ENCODE measurements at regions not wholly inside any gene's neighbourhood (a gene's known extent, or its start where the extent isn't known, plus 50 kb on each side); places are given as distances from the start of the nearest gene placed in this dataset.

GRCh38 chr3:76490064-76490463 is 549.8 kb upstream of the ROBO2 start:
- H3K36me3 ChIP-seq = peaks cover 0 to 11% (median 0%) of the 10 kb centered on the region in 11 experiments; a peak in 2 of 22 replicates
- peaks cover 14 to 55% (median 41%) of the 10 kb centered on the region in 11 experiments for H3K9me3 ChIP-seq (replicated peaks in 1 of 11)
- H3K4me2 ChIP-seq = no peak overlapping the region
- no peaks in the 10 kb centered on the region for H3K27me3 ChIP-seq
- H3K4me1 ChIP-seq = no peaks in the 10 kb centered on the region
- no peak overlapping the region for H3K27ac ChIP-seq
- no peak overlapping the region for H3K4me3 ChIP-seq
- no peaks in the 10 kb centered on the region for H4K20me1 ChIP-seq
- no peak overlapping the region for H3K9ac ChIP-seq
- no peak for TF ChIP-seq Cebpa-rat (IDR thresholded peaks at IDR 0.05)

GRCh38 chr3:76495216-76495615 is 544.7 kb upstream of the ROBO2 start:
- Histone ChIP-seq H4K20me1 (no peaks in the 10 kb centered on the region), H3K27ac (no peak overlapping the region), H3K9ac (no peak overlapping the region), H3K9me3 (replicated peaks in 1 of 11) (peaks cover 5 to 45% (median 21%) of the 10 kb centered on the region in 11 experiments; a peak in 15 of 22 replicates), H3K4me2 (no peak overlapping the region), H3K4me3 (no peak overlapping the region), H3K4me1 (no peaks in the 10 kb centered on the region), H3K36me3 (0 out of 22 replicates have a peak, but pooled peaks cover 0 to 2% (median 0%) of the 10 kb centered on the region in 11 experiments), H3K27me3 (no peaks in the 10 kb centered on the region)
- no peak for TF ChIP-seq Cebpa-rat (IDR thresholded peaks at IDR 0.05)

GRCh38 chr3:76497636-76498035 is 542.3 kb upstream of the ROBO2 start:
- peaks cover 5 to 39% (median 26%) of the 10 kb centered on the region in 11 experiments; a peak in 16 of 22 replicates for H3K9me3 ChIP-seq (replicated peaks in 1 of 11)
- no peak overlapping the region for H3K9ac ChIP-seq
- TF ChIP-seq Cebpa-rat (IDR thresholded peaks at IDR 0.05) = no peak
- peaks cover 0 to 8% (median 2%) of the 10 kb centered on the region in 10 experiments; a peak in 7 of 20 replicates for H3K4me1 ChIP-seq
- no peaks in the 10 kb centered on the region for H3K27me3 ChIP-seq
- H3K27ac ChIP-seq = no peak overlapping the region
- 0 out of 22 replicates have a peak, but pooled peaks cover 0 to 3% (median 0%) of the 10 kb centered on the region in 11 experiments for H3K36me3 ChIP-seq
- H4K20me1 ChIP-seq = no peaks in the 10 kb centered on the region
- H3K4me3 ChIP-seq = no peak overlapping the region
- H3K4me2 ChIP-seq = no peak overlapping the region

GRCh38 chr3:76500746-76501275 is 539.1 kb upstream of the ROBO2 start:
- TF ChIP-seq Cebpa-rat (IDR thresholded peaks at IDR 0.05) = no peak
- peaks cover 0 to 3% (median 0%) of the 10 kb centered on the region in 11 experiments; a peak in 1 of 22 replicates for H3K36me3 ChIP-seq
- no peaks in the 10 kb centered on the region for H4K20me1 ChIP-seq
- H3K4me2 ChIP-seq = no peak overlapping the region
- H3K9ac ChIP-seq = no peak overlapping the region
- H3K27me3 ChIP-seq = no peaks in the 10 kb centered on the region
- H3K9me3 ChIP-seq (replicated peaks in 1 of 11) = peaks cover 7 to 62% (median 39%) of the 10 kb centered on the region in 11 experiments; a peak in 18 of 22 replicates
- no peak overlapping the region for H3K4me3 ChIP-seq
- H3K4me1 ChIP-seq = peaks cover 6 to 25% (median 13%) of the 10 kb centered on the region in 10 experiments; a peak in 17 of 20 replicates
- H3K27ac ChIP-seq = no peak overlapping the region

GRCh38 chr3:76501315-76501714 is 538.6 kb upstream of the ROBO2 start:
- Histone ChIP-seq H4K20me1 (no peaks in the 10 kb centered on the region), H3K4me3 (no peak overlapping the region), H3K27me3 (no peaks in the 10 kb centered on the region), H3K9ac (no peak overlapping the region), H3K9me3 (replicated peaks in 1 of 11) (peaks cover 7 to 65% (median 41%) of the 10 kb centered on the region in 11 experiments; a peak in 18 of 22 replicates), H3K4me1 (peaks cover 6 to 30% (median 18%) of the 10 kb centered on the region in 10 experiments; a peak in 17 of 20 replicates), H3K36me3 (peaks cover 0 to 3% (median 0%) of the 10 kb centered on the region in 11 experiments; a peak in 1 of 22 replicates), H3K4me2 (no peak overlapping the region), H3K27ac (no peak overlapping the region)
- no peak for TF ChIP-seq Cebpa-rat (IDR thresholded peaks at IDR 0.05)

- no peaks in the 10 kb centered on the region for H4K20me1 ChIP-seq
- H3K27ac ChIP-seq = no peak overlapping the region
- no peak overlapping the region for H3K4me3 ChIP-seq
- TF ChIP-seq Cebpa-rat (IDR thresholded peaks at IDR 0.05) = no peak
- peak overlapping the region in 3 of 11 experiments; percentile 12 to 42 (median 36); a peak in 4 of 22 replicates for H3K4me2 ChIP-seq
- peaks cover 2 to 63% (median 42%) of the 10 kb centered on the region in 11 experiments; a peak in 18 of 22 replicates for H3K9me3 ChIP-seq (replicated peaks in 1 of 11)
- peaks cover 6 to 32% (median 18%) of the 10 kb centered on the region in 10 experiments; a peak in 17 of 20 replicates for H3K4me1 ChIP-seq
- no peak overlapping the region for H3K9ac ChIP-seq
- H3K36me3 ChIP-seq = peaks cover 0 to 3% (median 0%) of the 10 kb centered on the region in 11 experiments; a peak in 1 of 22 replicates
- H3K27me3 ChIP-seq = no peaks in the 10 kb centered on the region
Measured at GRCh38 chr3:76502076-76502475, 537.8 kb upstream of the ROBO2 start.

GRCh38 chr3:76505202-76505845 is 534.6 kb upstream of the ROBO2 start:
- Histone ChIP-seq H3K36me3 (peaks cover 0 to 7% (median 0%) of the 10 kb centered on the region in 11 experiments; a peak in 1 of 22 replicates), H3K27ac (peak overlapping the region in 1 of 11 experiments; percentile 13; a peak in 1 of 22 replicates), H4K20me1 (no peaks in the 10 kb centered on the region), H3K4me1 (peaks cover 6 to 32% (median 18%) of the 10 kb centered on the region in 10 experiments; a peak in 17 of 20 replicates), H3K9me3 (replicated peaks in 1 of 11) (peaks cover 3 to 69% (median 46%) of the 10 kb centered on the region in 11 experiments; a peak in 19 of 22 replicates), H3K9ac (no peak overlapping the region; a peak in 1 of 22 replicates), H3K4me3 (peak overlapping the region in 2 of 10 experiments; percentile 5 to 41; a peak in 2 of 20 replicates), H3K4me2 (peak overlapping the region in 10 of 11 experiments; percentile 13 to 79 (median 64); a peak in 18 of 22 replicates), H3K27me3 (no peaks in the 10 kb centered on the region)
- TF ChIP-seq Cebpa-rat (IDR thresholded peaks at IDR 0.05) = no peak

GRCh38 chr3:76509179-76509830 is 530.6 kb upstream of the ROBO2 start:
- no peak overlapping the region; a peak in 2 of 20 replicates for H3K4me3 ChIP-seq
- TF ChIP-seq Cebpa-rat (IDR thresholded peaks at IDR 0.05) = no peak
- H4K20me1 ChIP-seq = no peaks in the 10 kb centered on the region
- H3K9ac ChIP-seq = no peak overlapping the region
- H3K27ac ChIP-seq = no peak overlapping the region
- H3K9me3 ChIP-seq (replicated peaks in 1 of 11) = peaks cover 0 to 76% (median 45%) of the 10 kb centered on the region in 11 experiments; a peak in 19 of 22 replicates
- H3K4me2 ChIP-seq = no peak overlapping the region
- no peaks in the 10 kb centered on the region for H3K27me3 ChIP-seq
- H3K36me3 ChIP-seq = peaks cover 0 to 7% (median 0%) of the 10 kb centered on the region in 11 experiments; a peak in 2 of 22 replicates
- H3K4me1 ChIP-seq = peaks cover 6 to 23% (median 18%) of the 10 kb centered on the region in 10 experiments; a peak in 17 of 20 replicates

All from BLaER1 treated with 17β-estradiol and CSF1 and Interleukin-3, amounts not matched to agents 10 nM and 100 nM (cell line).